PC-9 (cell line): ENCODE measurements at regions not wholly inside any gene's neighbourhood (a gene's known extent, or its start where the extent isn't known, plus 50 kb on each side); places are given as distances from the start of the nearest gene placed in this dataset.
"Not testable (repeated sequence)": the region's sequence is repeated elsewhere in the genome, so short reads cannot be mapped to it uniquely, and the experiment has no call there.

Source experiments
- BruUV-seq: library from RNA; stranded (reverse); fragments of 400-500 nt; replicated peaks from 2 replicates; lab custom pipeline; 2021; lab: Mats Ljungman, UMichigan
- CTCF ChIA-PET: fragments of 300-600 bp; sonication (Branson Sonifier 250); formaldehyde crosslinking; loops from one replicate; lab custom pipeline; 2022; ENCODE audit warnings: antibody characterized with exemption; lab: Charles Lee
- POLR2A ChIA-PET: fragments of 300-600 bp; sonication (Branson Sonifier 250); formaldehyde crosslinking; loops from one replicate; lab custom pipeline; 2022; ENCODE audit warnings: antibody characterized with exemption; ENCODE audit not compliant: unreplicated experiment; lab: Charles Lee
- DNase-seq, 2 experiments: peaks; one replicate each; pipeline versions ENCODE4 v3.0.0 to v3.0.0-alpha.2; 2015 to 2022; ENCODE audit warnings: mixed read lengths in 1 of 2
- H2AFZ ChIP-seq: fragments of 200-600 bp; sonication (generic); 2 replicates; pipeline ENCODE4 v1.8.1; 2017; ENCODE audit warnings: antibody characterized with exemption
- H3F3A ChIP-seq: fragments of 200-600 bp; sonication (generic); 2 replicates; pipeline ENCODE4 v1.8.1; 2017; ENCODE audit warnings: antibody characterized with exemption, mild to moderate bottlenecking, low read depth; ENCODE audit not compliant: insufficient read depth
- H3K27ac ChIP-seq: fragments of 200-600 bp; sonication (generic); 2 replicates; pipeline ENCODE4 v1.6.1; 2016; ENCODE audit warnings: mixed run types
- H3K27me3 ChIP-seq: fragments of 200-600 bp; sonication (generic); 2 replicates; pipeline ENCODE4 v1.6.1; 2016; ENCODE audit warnings: low read depth, mixed run types; ENCODE audit not compliant: insufficient read depth
- H3K36me3 ChIP-seq: fragments of 200-600 bp; sonication (generic); 2 replicates; pipeline ENCODE4 v1.6.1; 2016; ENCODE audit warnings: low read depth, mixed run types
- H3K4me1 ChIP-seq: fragments of 200-600 bp; sonication (generic); replicated peaks from 2 replicates; pipeline ENCODE4 v1.6.1; 2016; ENCODE audit warnings: mixed run types; ENCODE audit not compliant: insufficient read depth
- H3K4me2 ChIP-seq: fragments of 200-600 bp; sonication (generic); 2 replicates; pipeline ENCODE4 v1.6.1; 2017; ENCODE audit warnings: mixed run types
- H3K4me3 ChIP-seq: fragments of 200-600 bp; sonication (generic); 2 replicates; pipeline ENCODE4 v1.6.1; 2016; ENCODE audit warnings: mixed run types
- H3K79me2 ChIP-seq: fragments of 200-600 bp; sonication (generic); 2 replicates; pipeline ENCODE4 v1.6.1; 2017; ENCODE audit warnings: low read depth, mixed run types
- H3K9me2 ChIP-seq: fragments of 200-600 bp; sonication (generic); 2 replicates; pipeline ENCODE4 v1.8.1; 2017; ENCODE audit warnings: mild to moderate bottlenecking; ENCODE audit not compliant: insufficient read depth
- H3K9me3 ChIP-seq: fragments of 200-600 bp; sonication (generic); 2 replicates; pipeline ENCODE4 v1.8.1; 2016; ENCODE audit warnings: low read depth; ENCODE audit not compliant: insufficient read depth
- H4K20me1 ChIP-seq: fragments of 200-600 bp; sonication (generic); 2 replicates; pipeline ENCODE4 v1.8.1; 2017; ENCODE audit not compliant: insufficient read depth
- EZH2 ChIP-seq: fragments of 200-600 bp; sonication (generic); IDR thresholded peaks from 2 replicates; pipeline ENCODE4 v1.8.0; 2017; ENCODE audit warnings: antibody characterized with exemption, low read depth
- intact Hi-C: fragments of 100-400 bp; cut with micrococcal nuclease; formaldehyde crosslinking; loops from one replicate; pipeline ENCODE4 v1.10.0; 2022; ENCODE audit not compliant: unreplicated experiment
- TF ChIP-seq, protein P1 (sequence below): fragments of 200-600 bp; sonication (generic); conservative IDR thresholded peaks from 2 replicates; pipeline ENCODE4 v1.6.1; 2017; ENCODE audit warnings: mixed run types, antibody characterized with exemption, mild to moderate bottlenecking, moderate library complexity

DNA sequence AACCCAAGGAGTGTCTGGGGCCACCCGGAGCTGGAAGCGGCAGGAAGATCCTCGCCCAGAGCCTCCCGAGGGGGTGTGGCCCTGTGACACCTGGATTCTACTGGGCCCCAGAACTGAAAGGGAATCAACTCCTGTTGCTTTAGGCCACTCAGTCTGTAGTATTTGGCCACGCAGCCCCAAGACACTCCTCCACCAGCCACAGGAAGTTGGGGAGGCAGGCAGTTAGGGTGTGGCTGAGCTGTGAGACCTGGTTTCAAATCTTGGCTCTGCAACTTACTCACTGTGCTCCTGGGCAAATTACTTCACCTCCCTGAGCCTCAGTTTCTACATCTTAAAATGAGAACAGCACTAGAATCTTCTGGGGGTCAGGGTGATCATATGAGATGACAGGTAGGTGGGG, 119.8 kb upstream of the PPP1R26 start:
- no peak overlapping the region for H3K4me3 ChIP-seq
- no TSS peak for BruUV-seq
- peaks cover 86% of the 10 kb centered on the region for H3K27me3 ChIP-seq
- no peak overlapping the region for H3K27ac ChIP-seq
- no peaks in the 10 kb centered on the region for H3K4me1 ChIP-seq
- H3F3A ChIP-seq = no peaks in the 10 kb centered on the region
- no peaks in the 10 kb centered on the region for H3K79me2 ChIP-seq
- no peak for TF ChIP-seq EZH2
- TF ChIP-seq, protein P1, sequence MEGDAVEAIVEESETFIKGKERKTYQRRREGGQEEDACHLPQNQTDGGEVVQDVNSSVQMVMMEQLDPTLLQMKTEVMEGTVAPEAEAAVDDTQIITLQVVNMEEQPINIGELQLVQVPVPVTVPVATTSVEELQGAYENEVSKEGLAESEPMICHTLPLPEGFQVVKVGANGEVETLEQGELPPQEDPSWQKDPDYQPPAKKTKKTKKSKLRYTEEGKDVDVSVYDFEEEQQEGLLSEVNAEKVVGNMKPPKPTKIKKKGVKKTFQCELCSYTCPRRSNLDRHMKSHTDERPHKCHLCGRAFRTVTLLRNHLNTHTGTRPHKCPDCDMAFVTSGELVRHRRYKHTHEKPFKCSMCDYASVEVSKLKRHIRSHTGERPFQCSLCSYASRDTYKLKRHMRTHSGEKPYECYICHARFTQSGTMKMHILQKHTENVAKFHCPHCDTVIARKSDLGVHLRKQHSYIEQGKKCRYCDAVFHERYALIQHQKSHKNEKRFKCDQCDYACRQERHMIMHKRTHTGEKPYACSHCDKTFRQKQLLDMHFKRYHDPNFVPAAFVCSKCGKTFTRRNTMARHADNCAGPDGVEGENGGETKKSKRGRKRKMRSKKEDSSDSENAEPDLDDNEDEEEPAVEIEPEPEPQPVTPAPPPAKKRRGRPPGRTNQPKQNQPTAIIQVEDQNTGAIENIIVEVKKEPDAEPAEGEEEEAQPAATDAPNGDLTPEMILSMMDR = no peak
- POLR2A ChIA-PET = no interaction called here
- DNase-seq = no peak
- no peaks in the 10 kb centered on the region for H3K9me3 ChIP-seq
- H3K36me3 ChIP-seq = no peaks in the 10 kb centered on the region
- no peaks in the 10 kb centered on the region for H4K20me1 ChIP-seq
- CTCF ChIA-PET = no interaction called here
- H3K9me2 ChIP-seq = no peaks in the 10 kb centered on the region
- intact Hi-C loops = no loop called here
- H3K4me2 ChIP-seq = no peak overlapping the region
- H2AFZ ChIP-seq = no peak overlapping the region

- no peaks in the 10 kb centered on the region for H3K4me1 ChIP-seq
- BruUV-seq = no TSS peak
- no peaks in the 10 kb centered on the region for H3K36me3 ChIP-seq
- ChIA-PET POLR2A (no interaction called here), CTCF (no interaction called here)
- no peaks in the 10 kb centered on the region for H3K9me3 ChIP-seq
- H3K27ac ChIP-seq = no peak overlapping the region
- no peak overlapping the region for H2AFZ ChIP-seq
- no peaks in the 10 kb centered on the region for H3K9me2 ChIP-seq
- intact Hi-C loops = no loop called here
- no peak for DNase-seq
- H4K20me1 ChIP-seq = no peaks in the 10 kb centered on the region
- H3K4me3 ChIP-seq = no peak overlapping the region
- H3K4me2 ChIP-seq = no peak overlapping the region
- H3K27me3 ChIP-seq = peaks cover 86% of the 10 kb centered on the region
- H3K79me2 ChIP-seq = no peaks in the 10 kb centered on the region
- TF ChIP-seq EZH2 = no peak
- TF ChIP-seq, protein P1 = no peak
- H3F3A ChIP-seq = no peaks in the 10 kb centered on the region
Observed at GRCh38 chr9:135360617-135361016, 119.0 kb upstream of the PPP1R26 start.

DNA sequence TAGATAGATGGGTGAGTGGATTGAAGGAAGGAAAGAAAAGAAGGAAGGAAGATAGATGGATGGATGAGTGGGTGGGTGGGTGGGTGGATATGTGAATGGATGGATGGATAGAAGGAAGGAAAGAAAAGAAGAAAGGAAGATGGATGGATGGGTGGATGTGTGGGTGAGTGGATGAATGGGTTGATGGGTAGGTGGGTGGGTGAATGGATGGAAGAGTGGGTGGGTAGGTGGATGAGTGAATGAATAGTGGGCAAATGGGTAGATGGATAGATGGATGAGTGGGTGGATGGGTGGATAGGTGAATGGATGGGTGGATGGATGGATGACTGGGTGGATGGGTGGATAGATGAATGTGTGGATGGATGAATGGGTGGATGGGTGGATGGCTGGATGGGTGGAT, 117.9 kb upstream of the PPP1R26 start:
- H3K9me2 ChIP-seq, DNase-seq, H4K20me1 ChIP-seq, POLR2A ChIA-PET, H3K4me3 ChIP-seq, H3K4me2 ChIP-seq, H3K27ac ChIP-seq, H3K4me1 ChIP-seq, H2AFZ ChIP-seq, intact Hi-C loops, H3K79me2 ChIP-seq, H3K9me3 ChIP-seq, H3F3A ChIP-seq, H3K36me3 ChIP-seq, CTCF ChIA-PET, BruUV-seq: not testable (repeated sequence)
- peaks cover 86% of the 10 kb centered on the region for H3K27me3 ChIP-seq

DNA sequence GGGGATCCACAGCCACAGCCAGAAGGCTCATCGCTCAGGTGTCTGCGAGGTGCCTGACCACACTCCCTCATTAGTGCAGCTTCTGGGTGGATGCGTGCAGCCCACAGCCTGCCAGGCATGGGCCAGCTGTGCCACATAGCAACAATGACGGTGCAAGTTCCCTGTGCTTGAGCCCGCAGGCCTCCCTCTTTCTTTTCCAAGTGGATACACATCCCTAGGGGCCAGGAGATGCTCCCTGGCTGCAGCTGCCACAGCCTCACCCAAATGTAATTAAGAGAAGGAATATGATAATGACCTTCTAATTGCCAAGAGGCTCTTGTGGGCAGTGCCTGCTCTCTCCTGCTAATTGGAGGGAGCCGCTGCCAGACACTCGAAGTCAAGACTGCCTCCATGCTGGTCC, 116.0 kb upstream of the PPP1R26 start:
- intact Hi-C loops = no loop called here
- no peaks in the 10 kb centered on the region for H3K4me1 ChIP-seq
- H3K9me3 ChIP-seq = no peaks in the 10 kb centered on the region
- no peak for DNase-seq
- no peaks in the 10 kb centered on the region for H4K20me1 ChIP-seq
- no peaks in the 10 kb centered on the region for H3K9me2 ChIP-seq
- TF ChIP-seq, protein P1 = no peak
- no peak for TF ChIP-seq EZH2
- no peaks in the 10 kb centered on the region for H3K79me2 ChIP-seq
- ChIA-PET POLR2A (no interaction called here), CTCF (no interaction called here)
- H3K36me3 ChIP-seq = no peaks in the 10 kb centered on the region
- peaks cover 86% of the 10 kb centered on the region for H3K27me3 ChIP-seq
- no peak overlapping the region for H2AFZ ChIP-seq
- H3K27ac ChIP-seq = no peak overlapping the region
- H3K4me2 ChIP-seq = no peak overlapping the region
- H3F3A ChIP-seq = no peaks in the 10 kb centered on the region
- no peak overlapping the region for H3K4me3 ChIP-seq
- BruUV-seq = no TSS peak
